Mucosa of stomach (tissue), 1 donor: ENCODE measurements at regions not wholly inside any gene's neighbourhood (a gene's known extent, or its start where the extent isn't known, plus 50 kb on each side); places are given as distances from the start of the nearest gene placed in this dataset.
"Not testable (repeated sequence)": the region's sequence is repeated elsewhere in the genome, so short reads cannot be mapped to it uniquely, and the experiment has no call there.

Experiments used
- H3K27me3 ChIP-seq: one replicate; pipeline ENCODE4 v1.7.0; 2013; ENCODE audit warnings: mild to moderate bottlenecking, low read length; ENCODE audit not compliant: control insufficient read depth, insufficient read depth
- H3K36me3 ChIP-seq: one replicate; pipeline ENCODE4 v1.7.0; 2013; ENCODE audit warnings: low read length; ENCODE audit not compliant: control insufficient read depth, insufficient read depth
- H3K4me1 ChIP-seq: one replicate; pipeline ENCODE4 v1.7.0; 2013; ENCODE audit warnings: mild to moderate bottlenecking, low read length; ENCODE audit not compliant: control insufficient read depth, insufficient read depth
- H3K4me3 ChIP-seq: one replicate; pipeline ENCODE4 v1.7.0; 2013; ENCODE audit warnings: low read length
- H3K9ac ChIP-seq: one replicate; pipeline ENCODE4 v1.7.0; 2013; ENCODE audit warnings: mild to moderate bottlenecking, low read length, moderate library complexity
- H3K9me3 ChIP-seq: one replicate; pipeline ENCODE4 v1.7.0; 2013; ENCODE audit warnings: mild to moderate bottlenecking, low read length, moderate library complexity; ENCODE audit not compliant: control insufficient read depth
- donor health status: Pancreatic carcinoma.

DNA sequence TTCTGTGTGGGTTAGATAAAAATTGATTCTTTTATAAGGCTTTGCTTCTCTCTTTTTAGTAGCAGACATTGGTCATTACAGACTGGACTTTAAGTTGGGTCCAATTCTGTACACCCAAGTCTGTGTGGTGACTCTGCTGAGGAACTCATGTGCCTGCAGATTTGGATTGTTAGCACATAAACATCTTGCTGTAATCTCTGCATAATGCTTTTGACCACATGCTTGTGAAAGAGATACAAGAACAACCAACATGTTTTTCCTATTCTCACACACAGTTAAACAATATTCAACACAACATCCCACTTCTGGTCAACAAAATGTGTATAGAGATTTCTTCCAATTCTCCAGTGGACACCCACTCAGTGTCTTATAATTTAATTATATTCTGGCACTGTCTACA is 270.1 kb downstream of the RDH14 start:
- no peaks in the 10 kb centered on the region for H3K36me3 ChIP-seq
- H3K27me3 ChIP-seq: no peaks in the 10 kb centered on the region
- no peak overlapping the region for H3K4me3 ChIP-seq
- H3K9me3 ChIP-seq: no peaks in the 10 kb centered on the region
- H3K9ac ChIP-seq: no peak overlapping the region
- H3K4me1 ChIP-seq: no peaks in the 10 kb centered on the region

DNA sequence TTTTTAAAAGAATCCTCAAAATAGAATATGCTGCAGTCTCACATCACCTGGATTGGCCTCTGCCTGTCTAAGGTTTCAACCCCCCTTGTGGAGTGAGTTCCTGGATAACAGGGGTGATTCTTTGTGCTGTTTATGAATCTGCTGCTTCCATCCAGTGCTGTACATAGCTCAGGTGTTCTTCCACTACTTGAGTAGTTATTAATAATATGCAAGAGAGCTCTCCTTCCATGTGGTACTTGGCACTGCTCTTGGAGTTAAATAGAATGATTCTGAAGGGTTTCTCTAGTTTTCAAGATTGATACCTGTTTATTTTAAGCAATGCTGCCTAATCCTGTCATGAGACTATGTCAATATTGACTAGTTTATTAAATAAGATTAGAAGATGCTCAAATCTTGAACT is 273.6 kb downstream of the RDH14 start:
- H3K36me3 ChIP-seq: no peaks in the 10 kb centered on the region
- H3K4me3 ChIP-seq: no peak overlapping the region
- no peak overlapping the region for H3K9ac ChIP-seq
- H3K9me3 ChIP-seq: no peaks in the 10 kb centered on the region
- no peaks in the 10 kb centered on the region for H3K4me1 ChIP-seq
- H3K27me3 ChIP-seq: no peaks in the 10 kb centered on the region

DNA sequence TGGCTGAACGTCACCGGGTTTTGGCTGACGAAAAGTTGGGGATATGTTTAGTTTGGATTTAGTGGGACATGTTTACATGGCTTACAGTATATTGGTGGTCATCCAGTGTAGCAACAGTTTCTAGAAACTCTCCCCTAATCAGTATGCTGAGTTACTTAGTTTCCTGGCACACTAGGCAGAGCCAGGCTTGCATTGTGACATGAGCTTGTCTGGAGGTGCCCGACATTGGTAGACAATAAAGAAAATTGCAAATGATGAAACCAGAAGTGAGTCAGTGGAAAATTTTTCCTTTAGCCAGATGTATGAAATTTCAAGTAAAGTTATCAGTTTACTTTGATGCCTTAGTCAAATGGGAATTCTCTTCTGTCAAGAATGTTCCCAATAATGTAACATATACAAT is 276.1 kb downstream of the RDH14 start:
- no peaks in the 10 kb centered on the region for H3K27me3 ChIP-seq
- H3K36me3 ChIP-seq: no peaks in the 10 kb centered on the region
- H3K9me3 ChIP-seq: no peaks in the 10 kb centered on the region
- H3K9ac ChIP-seq: no peak overlapping the region
- H3K4me3 ChIP-seq: no peak overlapping the region
- H3K4me1 ChIP-seq: no peaks in the 10 kb centered on the region

DNA sequence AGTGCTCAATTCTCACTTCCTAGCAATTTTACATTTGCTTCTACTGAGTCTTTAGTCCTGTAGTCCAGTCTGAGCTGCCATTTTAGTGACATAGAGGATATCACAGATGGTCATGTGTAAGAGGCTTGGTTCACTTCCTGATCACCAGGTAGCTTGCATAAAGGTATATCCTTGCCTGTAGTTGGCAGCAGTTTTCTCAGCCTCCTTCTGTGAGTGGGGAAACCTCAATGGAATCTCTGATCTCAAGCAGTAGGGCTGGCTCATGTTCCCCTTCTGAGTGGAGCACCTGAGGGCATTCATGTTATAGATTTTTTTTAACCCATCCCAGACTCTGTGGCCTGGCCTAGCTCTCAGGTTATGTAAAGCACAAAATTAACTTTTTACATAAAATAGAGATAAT is 278.4 kb downstream of the RDH14 start:
- Histone ChIP-seq H3K9ac (no peak overlapping the region), H3K4me3 (no peak overlapping the region), H3K4me1 (no peaks in the 10 kb centered on the region), H3K27me3 (no peaks in the 10 kb centered on the region), H3K36me3 (no peaks in the 10 kb centered on the region), H3K9me3 (no peaks in the 10 kb centered on the region)

DNA sequence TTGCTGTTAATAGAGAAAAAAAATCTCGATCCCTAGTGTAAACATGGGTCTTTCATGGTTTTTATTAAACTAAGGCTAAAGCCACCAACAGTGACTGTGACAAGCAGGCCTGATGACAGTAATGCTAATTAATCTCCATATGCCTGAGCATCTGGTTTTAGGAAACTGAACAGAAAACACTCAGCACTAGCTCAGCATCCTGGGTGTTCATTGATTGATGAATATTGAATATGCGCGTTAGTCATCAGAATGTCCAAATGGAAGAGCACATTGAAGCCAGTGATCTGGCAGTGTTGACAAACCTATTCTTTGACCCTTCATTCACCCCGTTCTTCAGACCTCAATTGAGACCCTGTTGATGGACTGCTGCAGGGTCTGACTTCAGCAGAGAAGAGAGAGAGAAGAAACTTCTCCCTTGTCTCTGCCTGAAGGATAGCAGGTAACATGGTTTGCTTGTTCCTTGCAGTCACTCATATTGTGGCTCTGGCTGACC is 283.8 kb downstream of the RDH14 start:
- no peaks in the 10 kb centered on the region for H3K4me1 ChIP-seq
- no peaks in the 10 kb centered on the region for H3K27me3 ChIP-seq
- no peaks in the 10 kb centered on the region for H3K9me3 ChIP-seq
- H3K36me3 ChIP-seq: no peaks in the 10 kb centered on the region
- no peak overlapping the region for H3K9ac ChIP-seq
- H3K4me3 ChIP-seq: no peak overlapping the region

DNA sequence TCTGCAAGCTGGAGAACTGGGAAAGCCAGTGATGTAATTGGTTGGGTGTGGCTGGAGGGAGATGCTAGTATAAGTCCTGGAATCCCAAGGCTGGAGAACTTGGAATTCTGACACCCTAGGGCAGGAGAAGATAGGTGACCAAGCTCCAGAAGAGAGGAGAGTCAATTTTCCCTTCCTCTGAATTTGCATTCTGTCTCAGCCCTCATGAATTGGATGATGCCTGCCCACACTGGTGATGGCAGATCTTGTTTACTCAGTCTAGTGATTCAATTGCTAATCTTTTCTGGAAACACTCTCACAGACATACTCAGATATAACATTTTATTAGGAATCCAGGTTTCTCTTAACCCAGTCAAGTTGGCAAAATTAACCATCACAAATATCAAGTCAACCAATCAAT is 287.2 kb downstream of the RDH14 start:
- H3K9ac ChIP-seq: no peak overlapping the region
- H3K4me3 ChIP-seq: no peak overlapping the region
- H3K36me3 ChIP-seq: no peaks in the 10 kb centered on the region
- no peaks in the 10 kb centered on the region for H3K4me1 ChIP-seq
- H3K9me3 ChIP-seq: no peaks in the 10 kb centered on the region
- no peaks in the 10 kb centered on the region for H3K27me3 ChIP-seq

DNA sequence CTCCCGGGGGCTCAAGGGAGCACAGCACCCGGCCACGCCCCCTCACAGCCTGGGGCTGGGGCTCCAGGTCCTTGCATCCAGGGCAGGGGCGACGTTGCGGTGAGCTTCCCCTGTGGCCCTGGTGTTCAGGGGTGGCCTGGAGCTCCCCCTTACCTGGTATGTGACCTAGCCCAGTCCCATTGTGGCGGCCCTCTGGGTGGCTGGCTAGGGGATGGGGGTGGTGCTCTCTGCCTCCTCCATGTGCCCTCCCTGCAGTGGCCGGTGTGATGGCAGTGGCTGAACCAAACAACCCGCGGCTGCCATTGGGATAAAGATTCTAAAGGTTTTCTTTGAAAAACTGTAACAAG is 288.3 kb downstream of the RDH14 start:
- H3K4me1 ChIP-seq: no peaks in the 10 kb centered on the region
- no peaks in the 10 kb centered on the region for H3K27me3 ChIP-seq
- no peaks in the 10 kb centered on the region for H3K9me3 ChIP-seq
- no peaks in the 10 kb centered on the region for H3K36me3 ChIP-seq
- H3K4me3 ChIP-seq: no peak overlapping the region
- no peak overlapping the region for H3K9ac ChIP-seq

DNA sequence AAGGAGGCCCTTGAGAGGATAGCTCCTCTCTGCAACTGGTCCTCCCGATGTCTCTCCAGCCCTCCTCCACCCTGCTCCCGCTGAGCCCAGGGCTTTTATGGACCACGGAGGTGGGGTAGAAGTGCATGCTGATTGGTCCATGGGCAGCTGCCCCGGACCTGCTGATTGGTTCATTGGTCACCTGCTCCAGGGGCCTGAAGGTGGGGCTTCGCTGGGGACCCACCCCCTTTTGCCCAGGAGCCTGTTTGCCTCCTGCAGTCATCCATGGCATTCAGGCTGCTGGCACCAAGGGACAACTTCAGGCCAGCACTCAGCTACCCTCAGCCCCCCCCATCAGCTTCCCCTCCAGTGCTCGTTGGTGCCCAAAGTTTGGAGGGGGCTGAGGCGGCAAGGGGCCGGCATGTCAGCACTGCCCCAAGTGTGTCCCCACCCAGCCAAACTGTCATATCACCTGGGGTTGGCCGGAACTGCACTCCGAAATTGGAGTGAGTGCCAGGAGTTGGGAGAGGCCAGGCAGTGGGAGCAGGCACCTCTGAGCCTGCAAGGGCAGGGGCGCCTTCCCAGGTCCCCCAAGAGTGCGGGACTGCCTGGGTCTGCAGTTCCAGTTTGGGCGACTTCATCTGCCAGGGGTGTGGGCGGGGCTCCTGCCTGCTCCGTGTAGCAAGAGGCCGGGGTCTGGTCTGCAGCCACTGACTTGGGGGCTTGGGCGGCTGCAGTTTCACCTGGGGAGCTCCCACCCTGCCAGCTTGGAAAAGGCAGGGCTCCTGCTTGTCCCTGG is 288.9 kb downstream of the RDH14 start:
- Histone ChIP-seq H3K9ac (no peak overlapping the region), H3K4me3 (no peak overlapping the region), H3K4me1 (no peaks in the 10 kb centered on the region), H3K9me3 (no peaks in the 10 kb centered on the region), H3K27me3 (no peaks in the 10 kb centered on the region), H3K36me3 (no peaks in the 10 kb centered on the region)

DNA sequence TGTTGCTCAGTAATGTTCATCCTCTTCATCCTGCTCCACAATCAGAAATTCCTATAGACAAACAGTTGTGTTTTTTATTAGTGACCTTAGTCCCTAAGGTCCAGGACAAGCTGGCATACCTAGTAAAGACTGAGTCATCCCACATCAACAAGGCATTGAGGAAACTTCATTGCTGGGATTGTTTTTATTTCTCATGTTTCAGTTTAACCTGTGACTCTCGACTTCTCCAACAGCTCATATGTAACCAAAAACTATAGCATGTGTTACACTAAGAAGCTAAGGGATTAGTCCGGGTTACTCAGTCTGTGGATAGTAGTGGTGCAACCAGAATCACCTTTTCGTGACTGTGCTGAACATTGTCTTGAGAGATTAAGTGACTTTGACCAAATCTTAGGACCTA is 292.1 kb downstream of the RDH14 start:
- no peaks in the 10 kb centered on the region for H3K27me3 ChIP-seq
- H3K9me3 ChIP-seq: no peaks in the 10 kb centered on the region
- no peak overlapping the region for H3K4me3 ChIP-seq
- H3K36me3 ChIP-seq: no peaks in the 10 kb centered on the region
- H3K4me1 ChIP-seq: no peaks in the 10 kb centered on the region
- H3K9ac ChIP-seq: no peak overlapping the region

DNA sequence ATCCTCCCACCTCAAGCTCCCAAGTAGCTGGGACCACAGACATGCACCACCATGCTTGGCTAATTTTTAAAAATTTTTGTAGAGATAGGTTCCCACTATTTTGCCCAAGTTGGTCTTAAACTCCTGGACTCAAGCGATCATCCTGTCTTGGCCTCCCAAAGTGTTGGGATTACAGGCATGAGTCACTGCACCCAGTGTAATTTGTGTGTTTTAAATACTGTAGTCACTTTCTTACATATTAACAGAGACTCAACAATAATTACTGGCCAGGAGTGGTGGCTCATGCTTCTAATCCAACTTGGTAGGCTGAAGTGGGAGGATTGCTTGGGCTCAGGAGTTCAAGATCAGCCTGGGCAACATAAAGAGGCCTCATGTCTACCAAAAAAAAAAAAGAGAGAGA is 293.0 kb downstream of the RDH14 start:
- no peak overlapping the region for H3K9ac ChIP-seq
- H3K9me3 ChIP-seq: no peaks in the 10 kb centered on the region

DNA sequence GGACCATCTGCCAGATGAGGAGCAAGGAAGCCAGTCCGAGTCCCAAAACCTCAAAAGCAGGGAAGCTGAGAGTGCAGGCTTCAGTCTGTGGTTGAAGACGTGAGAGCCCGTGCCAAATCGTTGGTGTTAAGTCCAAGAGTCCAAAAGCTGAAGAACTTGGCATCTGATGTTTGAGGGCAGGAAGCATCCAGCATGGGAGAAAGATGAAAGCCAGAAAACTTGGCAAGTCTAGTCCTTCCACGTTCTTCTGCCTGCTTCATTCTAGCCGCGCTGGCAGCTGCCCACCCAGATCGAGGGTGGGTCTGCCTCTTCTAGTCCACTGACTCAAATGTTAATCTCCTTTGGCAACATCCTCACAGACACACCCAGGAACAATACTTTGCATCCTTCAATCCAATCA is 293.8 kb downstream of the RDH14 start:
- H3K27me3 ChIP-seq, H3K4me3 ChIP-seq, H3K9ac ChIP-seq, H3K4me1 ChIP-seq, H3K9me3 ChIP-seq, H3K36me3 ChIP-seq: not testable (repeated sequence)

More for the DNA sequence above, 293.0 kb downstream of the RDH14 start:
- no peaks in the 10 kb centered on the region for H3K27me3 ChIP-seq
- no peak overlapping the region for H3K4me3 ChIP-seq
- H3K36me3 ChIP-seq: no peaks in the 10 kb centered on the region
- H3K4me1 ChIP-seq: no peaks in the 10 kb centered on the region

DNA sequence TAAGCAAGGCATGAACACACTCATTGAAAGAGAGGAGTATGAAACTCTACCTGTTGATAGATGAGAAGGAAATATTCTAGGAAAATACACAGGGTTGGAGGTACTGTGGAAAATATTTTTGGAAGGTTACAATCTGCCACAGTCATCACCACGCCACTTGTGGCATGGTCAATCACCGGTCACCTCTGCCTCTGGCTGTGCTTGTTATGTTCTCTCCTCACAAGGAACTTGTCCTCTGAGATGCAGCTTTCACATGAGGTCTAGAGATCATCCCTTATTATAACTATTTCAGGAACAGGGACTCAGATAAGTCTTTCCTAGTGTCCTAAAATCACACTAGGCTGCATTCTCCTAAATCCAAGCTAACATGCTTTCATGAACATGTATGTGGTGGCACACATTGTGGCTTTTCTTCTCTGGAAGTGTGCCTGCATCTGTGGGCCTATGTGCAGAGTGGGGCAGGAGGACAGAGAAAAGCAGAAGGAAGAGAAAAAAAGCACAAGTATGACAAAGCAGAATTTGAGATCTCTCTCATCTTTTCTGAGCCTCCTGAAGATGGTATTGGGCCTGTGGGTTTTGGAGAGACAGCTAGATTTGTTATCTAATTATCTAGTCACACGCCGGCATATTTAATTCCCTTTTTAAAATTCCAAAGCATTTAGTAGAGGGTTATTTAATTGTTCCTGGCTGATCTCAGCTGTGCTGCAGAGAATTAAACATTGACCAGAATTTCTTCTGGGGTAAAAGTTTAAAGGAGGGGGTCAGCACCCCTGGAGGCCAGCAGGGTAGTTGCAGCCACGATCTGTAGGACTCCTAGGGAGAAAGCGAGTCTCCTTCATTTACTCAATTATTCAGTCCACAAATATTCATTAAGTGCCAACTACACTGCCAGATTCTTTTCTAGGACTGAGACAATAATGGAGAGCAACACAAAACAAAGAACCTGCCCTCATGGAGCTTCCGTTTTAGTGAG is 294.6 kb downstream of the RDH14 start:
- no peaks in the 10 kb centered on the region for H3K27me3 ChIP-seq
- no peak overlapping the region for H3K9ac ChIP-seq
- H3K4me1 ChIP-seq: no peaks in the 10 kb centered on the region
- H3K36me3 ChIP-seq: no peaks in the 10 kb centered on the region
- H3K4me3 ChIP-seq: no peak overlapping the region
- no peaks in the 10 kb centered on the region for H3K9me3 ChIP-seq
